Ovary (tissue), 3 donors: ENCODE measurements at regions not wholly inside any gene's neighbourhood (a gene's known extent, or its start where the extent isn't known, plus 50 kb on each side); places are given as distances from the start of the nearest gene placed in this dataset.

Experiments used
- CTCF ChIP-seq, 3 donors: fragments of 450-650 bp in 2 of 3; fragments of 200-600 bp in 1 of 3; IDR thresholded peaks; one replicate each; pipeline versions ENCODE4 v1.5.1 to v1.8.0; 2016 to 2022; ENCODE audit warnings: antibody characterized with exemption in 3 of 3, mild to moderate bottlenecking in 1 of 3
- EP300 ChIP-seq: sonication (generic); formaldehyde crosslinking; IDR thresholded peaks from one replicate; pipeline ENCODE4 v1.6.1; 2017; ENCODE audit warnings: antibody characterized with exemption
- POLR2A ChIP-seq: fragments of 450-650 bp; IDR thresholded peaks from one replicate; pipeline ENCODE4 v1.6.1; 2017; ENCODE audit warnings: antibody characterized with exemption, mild to moderate bottlenecking, moderate library complexity
- donor health status: DM: no; HTN: no; CAD: no.

- TF ChIP-seq CTCF (IDR thresholded peaks at IDR 0.05) (no peak), POLR2A (no peak), EP300 (no peak)
Observed at GRCh38 chrX:36528661-36529060, 479.5 kb upstream of the FAM47C start.
